ENCODE measurements at regions not wholly inside any gene's neighbourhood (a gene's known extent, or its start where the extent isn't known, plus 50 kb on each side); places are given as distances from the start of the nearest gene placed in this dataset.
"Not testable (repeated sequence)": the region's sequence is repeated elsewhere in the genome, so short reads cannot be mapped to it uniquely, and the experiment has no call there.

- no peak for DNase-seq
Measured at GRCh38 chr12:24356240-24356804, 406.9 kb upstream of the SOX5 start.

DNA sequence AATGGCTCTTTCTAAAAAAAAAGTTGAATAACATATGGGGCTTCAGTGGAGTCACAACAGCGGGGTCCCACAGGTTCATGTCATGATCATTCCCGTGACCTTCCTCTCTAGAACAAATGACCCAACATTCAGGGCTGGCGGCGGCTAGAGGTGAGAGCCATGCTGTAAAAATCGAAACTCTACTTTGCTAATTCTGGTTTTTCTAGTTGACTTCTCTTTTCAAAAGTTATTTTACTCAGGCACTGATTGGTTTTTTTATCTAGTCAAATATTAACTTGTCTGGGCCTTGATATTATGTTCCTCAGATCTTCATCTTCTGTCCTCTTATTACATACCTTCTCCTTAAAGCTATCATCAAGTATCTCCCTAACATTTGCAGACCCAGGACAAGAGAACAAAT, 402.9 kb upstream of the SOX5 start:
- DNase-seq = no peak

DNA sequence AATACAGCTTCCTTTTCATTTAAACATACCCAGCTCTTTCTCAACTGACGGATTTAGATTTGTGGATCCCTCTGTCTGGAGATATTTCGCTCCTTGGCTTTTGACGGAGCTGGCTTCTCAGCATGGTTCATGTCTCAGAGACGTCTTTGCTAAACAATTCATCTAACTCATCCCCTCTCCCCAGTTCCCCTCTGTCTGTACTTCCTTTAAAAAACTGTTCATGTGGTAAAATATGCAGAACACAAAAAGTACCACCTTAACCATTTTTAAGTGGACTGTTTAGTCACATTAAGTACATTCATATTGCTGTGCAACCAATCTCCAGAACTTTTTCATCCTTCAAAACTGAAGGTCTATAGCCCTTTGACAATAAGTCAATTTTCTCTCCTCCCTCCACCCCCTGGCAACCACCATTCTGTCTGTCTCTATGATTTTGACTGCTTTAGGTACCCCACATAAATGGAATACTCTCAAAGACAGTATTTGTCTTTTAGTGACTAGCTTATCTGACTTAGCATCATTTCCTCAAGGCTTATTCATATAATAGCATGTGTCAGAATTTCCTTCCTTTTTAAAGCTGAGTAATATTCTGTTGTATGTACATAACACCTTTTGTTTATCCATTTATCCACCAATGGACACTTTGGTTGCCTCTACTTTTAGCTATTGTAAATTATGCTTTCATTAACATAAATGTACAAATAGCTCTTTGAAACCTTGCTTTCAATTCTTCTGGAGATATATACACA, 399.8 kb upstream of the SOX5 start:
- no peak for DNase-seq

- DNase-seq = not testable (repeated sequence)
Measured at GRCh38 chr12:24348180-24348579, 398.7 kb upstream of the SOX5 start.

GRCh38 chr12:24328261-24328660, 378.8 kb upstream of the SOX5 start:
- DNase-seq = no peak

DNA sequence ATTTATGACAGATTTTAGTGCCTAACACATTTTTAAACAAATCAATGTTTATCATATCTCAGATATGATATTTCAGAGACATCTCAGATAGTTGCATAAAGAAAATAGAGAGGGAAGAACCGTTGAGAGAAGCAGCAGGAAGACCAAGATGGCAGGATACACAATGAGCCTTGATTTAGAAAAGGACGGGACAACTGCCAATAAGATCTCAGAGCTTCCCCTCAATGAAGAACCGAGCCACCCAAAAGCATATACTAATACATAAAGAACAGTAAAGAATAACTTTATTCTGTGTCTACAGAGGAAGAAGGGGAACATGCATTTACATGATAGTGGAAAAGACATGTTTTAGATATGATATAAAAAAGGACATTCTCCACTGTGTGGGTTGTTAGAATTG, 375.9 kb upstream of the SOX5 start:
- DNase-seq = no peak

DNA sequence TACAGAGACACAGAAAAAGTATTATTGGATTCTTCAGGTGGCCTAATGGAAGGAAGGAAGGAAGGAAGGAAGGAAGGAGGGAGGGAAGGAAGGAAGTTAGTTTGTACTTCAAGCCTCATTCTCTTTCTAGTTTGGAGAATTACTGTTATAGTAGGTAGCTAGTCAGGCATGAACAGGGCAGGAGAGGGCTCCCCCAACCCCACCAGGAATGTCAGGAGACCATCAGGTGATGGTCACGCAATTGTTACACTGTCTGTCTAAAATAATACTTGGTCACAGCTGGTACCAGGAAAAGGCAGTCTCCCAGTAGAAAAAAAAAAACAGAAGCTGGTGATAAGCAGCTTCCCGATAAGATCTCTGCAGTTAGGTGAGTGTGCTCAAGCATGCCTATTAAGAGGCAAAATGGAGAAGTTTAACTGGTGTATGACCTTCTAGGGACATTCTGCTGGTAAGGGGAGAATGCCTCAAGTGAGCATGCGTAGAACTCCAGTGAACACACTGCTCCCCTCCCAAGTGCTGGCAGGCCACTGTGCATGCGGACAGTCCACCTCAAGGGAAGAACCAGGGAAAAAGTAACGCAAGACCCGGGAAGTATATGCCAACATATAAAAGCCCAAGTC, 358.4 kb upstream of the SOX5 start:
- no peak for DNase-seq

DNA sequence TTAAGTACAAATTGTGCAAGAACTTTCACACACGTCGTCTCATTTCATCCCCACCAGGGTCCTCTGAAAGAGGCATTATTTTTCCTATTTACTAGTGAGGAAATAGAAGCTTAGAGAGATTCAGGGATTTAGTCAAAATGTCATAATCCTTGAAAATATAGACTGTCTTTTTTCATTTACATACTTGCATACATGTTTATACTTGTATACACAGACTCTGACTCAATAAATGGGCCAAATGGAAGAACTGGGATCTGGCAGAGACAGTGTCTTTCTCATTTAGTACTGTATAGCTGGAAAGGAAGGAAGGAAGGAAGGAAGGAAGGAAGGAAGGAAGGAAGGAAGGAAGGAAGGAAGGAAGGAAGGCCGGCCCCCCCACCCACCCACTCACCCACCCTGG, 357.7 kb upstream of the SOX5 start:
- DNase-seq = no peak

DNA sequence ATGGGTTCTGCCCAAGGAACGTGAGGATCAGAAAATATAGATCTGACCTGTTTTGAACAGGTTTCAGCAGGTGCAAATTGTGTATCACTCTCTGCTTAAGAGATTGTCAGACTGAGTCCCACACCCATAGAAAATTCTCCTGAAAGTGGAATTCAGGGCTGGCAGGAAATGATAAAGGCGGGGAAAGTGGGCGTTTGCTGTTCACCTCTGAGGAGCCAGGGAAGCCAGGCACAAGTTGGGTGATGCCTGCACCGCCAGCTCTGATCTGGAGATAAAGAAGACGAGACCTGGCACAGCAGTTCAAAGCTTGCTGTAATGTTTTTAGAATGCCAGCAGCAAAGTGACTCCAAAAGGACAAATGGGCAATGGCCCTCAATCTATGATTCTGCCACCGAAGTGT, 356.5 kb upstream of the SOX5 start:
- DNase-seq = no peak

GRCh38 chr12:24304285-24304684, 354.8 kb upstream of the SOX5 start:
- DNase-seq = no peak

GRCh38 chr12:24302708-24303107, 353.2 kb upstream of the SOX5 start:
- no peak for DNase-seq

DNA sequence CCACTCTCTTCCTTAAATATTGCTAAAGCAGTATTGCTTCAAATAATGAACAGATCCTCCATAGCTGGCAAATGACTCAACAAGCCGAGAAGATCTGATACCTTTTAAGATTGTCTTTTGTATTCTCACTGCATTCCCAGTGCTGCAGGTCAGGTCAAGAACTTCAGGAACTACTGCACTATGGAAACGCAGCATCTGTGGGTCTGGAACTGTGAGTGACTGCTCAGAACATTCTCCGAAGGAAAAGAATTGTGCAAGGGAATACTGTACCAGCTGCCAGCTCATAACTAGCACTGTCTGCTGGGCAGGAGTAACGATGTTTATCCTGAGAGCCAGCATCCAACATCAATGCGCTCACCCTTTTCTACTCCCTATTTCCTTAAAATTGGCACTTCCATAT, 348.0 kb upstream of the SOX5 start:
- DNase-seq = no peak

DNA sequence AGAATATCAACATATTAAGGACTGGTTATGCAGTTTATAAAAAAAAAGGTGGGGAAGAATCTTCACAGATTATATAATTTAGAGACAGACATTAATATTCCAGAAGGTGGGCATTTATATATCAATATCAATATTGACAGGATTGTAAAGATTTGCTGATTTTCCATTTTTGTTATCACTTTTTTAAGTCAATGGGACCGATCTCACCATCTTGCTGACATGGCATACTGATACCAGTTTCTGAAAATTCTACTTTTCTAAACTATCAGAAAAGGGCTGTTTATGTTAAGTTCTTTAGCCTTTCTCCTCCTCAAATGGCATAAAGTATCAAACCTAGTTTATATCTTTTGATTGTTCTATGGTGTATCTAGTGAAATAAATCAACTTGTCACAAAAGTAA, 344.1 kb upstream of the SOX5 start:
- no peak for DNase-seq

- no peak for DNase-seq
Measured at GRCh38 chr12:24287963-24288362, 338.5 kb upstream of the SOX5 start.

DNA sequence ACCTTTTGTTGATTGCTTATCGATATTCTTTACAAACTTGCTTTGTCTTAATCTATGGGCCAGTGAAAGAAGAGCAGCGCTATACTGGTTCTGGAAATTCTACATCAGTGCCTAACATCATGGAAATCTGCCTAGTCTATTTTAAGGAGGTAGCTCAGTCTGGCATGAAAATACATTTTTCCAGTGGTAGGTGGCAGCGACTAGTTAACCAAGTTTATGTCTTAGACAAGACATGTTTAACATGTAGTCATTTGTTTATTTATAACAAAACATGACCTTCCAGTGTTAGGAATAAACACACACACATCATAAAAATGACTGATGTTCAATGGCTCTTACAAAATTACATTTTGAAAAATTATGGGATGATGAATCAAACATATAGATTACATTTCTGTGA, 336.0 kb upstream of the SOX5 start:
- DNase-seq = no peak

DNA sequence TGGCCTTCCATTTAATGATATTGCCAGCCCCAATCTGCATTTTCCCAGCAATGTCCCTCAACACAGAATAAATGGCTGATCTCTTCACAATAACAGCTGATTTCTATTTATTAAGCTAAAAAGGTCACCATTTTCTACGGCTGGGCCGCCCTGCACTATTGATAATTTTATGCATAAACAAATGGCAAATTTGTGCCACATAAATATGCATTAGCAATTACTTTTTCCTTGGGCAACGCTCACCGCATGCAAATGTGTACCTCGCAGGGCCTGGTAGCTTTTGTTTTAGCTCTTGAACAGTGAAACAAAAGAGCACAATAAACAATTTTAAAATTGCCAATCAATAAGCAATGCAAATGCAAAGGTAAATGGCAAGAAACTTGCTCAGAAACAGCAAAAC, 331.9 kb upstream of the SOX5 start:
- no peak for DNase-seq

DNA sequence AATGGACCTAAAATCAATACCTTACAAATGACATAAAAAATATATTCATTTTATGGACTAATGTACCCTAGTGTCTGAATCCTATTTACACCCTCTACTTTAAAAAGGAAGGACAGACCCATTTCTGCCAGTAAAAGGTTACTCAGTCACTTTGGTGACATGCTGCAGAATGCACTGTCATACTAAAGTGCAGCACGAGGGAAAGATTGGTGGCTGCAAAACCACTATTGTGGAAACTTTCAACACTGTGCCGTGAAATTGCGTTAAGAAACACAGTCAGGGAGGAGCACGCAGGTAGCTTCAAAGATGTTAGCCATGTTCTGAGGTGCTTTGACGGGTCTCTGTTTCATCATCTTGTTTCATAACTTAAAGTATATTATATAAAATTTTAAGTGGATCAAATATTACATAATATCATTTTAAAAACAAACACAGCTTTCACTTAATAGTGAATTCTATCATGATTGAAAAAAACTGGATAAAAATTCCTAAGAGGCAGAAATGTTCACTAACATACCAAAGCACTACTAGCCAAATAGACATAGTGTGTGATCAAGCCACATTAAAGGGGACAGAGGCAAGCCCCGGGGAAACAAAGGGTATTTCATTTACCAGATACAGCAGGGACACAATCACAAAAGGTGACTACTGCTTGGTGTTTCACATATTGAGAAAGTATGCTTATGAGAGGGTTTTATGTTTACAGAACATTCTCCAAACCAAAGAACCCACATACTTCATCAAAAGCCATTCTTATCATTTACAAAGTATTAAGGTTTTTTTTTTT, 330.8 kb upstream of the SOX5 start:
- no peak for DNase-seq

DNA sequence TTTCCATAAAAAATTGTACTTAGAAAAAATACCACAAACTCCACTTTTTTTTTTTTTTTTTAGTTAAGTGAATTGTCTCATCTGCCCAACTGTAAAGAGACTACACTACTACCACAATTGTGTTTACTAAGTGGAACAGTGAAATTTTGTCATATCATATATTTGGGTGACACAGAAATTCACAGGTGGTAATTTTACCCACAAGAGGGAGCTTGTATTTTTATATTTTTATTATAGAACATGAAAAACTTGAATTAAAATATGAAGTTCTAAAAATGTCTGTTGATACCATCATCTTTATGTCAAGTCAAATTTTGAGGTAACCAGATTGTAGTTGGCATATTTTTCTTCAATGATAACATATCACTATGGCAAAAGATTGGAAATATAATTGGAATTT, 329.4 kb upstream of the SOX5 start:
- no peak for DNase-seq

DNA sequence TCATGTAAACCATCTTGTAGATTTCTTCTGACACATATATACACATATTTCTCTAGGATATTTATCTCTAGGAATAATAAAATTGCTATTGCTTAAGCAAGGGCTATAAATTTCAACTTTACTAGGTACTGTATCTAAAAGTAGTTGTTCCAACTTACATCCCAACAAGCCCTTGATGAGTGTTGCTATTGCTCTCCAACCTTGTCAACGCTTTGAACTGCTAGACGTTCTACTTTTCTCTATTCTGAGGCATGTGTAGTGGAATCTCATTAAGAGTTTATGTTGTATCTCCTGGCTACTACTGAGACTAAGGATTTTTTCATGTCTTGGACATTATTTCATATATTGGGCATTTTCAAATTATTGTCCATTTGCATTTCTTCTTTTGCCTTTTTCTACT, 321.5 kb upstream of the SOX5 start:
- DNase-seq = no peak

GRCh38 chr12:24270464-24270863, 321.0 kb upstream of the SOX5 start:
- DNase-seq = no peak

DNA sequence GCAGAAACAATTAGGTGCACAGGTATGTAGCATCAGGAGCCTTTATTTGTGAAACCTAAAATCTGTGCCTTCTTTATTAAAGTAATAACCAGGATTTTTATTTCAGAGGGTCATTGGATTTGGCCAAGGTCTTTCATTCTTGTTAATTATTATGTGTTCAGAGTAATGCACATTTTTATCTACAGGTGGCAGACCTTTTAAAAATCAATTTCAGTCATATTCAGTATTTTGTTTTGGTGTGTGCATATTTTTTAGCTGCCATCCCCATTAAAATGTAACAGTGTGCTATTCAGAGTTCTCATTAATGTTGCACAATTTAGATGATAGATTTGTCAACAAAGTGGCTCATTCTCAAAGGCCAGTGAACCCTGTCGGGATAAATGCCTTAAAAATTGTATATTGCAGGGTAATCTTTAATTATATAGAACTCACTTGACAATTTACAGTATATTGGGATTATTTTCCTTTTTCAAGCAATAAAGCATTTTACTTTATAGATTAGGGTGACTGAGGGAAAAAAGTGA, 319.3 kb upstream of the SOX5 start:
- no peak for DNase-seq

DNA sequence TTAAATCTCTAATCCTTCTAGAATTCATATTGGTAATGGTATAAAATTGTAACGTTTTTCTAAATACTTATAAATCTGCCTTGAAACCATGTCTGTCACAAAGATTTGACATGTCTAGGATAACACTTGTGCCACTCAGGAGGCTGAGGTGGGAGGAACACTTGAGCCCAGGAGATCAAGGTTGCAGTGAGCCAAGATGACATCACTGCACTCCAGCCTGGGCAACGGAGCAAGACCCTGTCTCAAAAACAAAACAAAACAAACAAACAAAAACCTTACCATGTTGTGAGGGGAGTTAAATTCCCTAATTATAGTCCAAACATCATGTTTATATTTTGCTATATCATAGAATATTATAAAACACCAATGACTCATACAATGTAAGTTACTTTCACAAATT, 317.5 kb upstream of the SOX5 start:
- DNase-seq = no peak

DNA sequence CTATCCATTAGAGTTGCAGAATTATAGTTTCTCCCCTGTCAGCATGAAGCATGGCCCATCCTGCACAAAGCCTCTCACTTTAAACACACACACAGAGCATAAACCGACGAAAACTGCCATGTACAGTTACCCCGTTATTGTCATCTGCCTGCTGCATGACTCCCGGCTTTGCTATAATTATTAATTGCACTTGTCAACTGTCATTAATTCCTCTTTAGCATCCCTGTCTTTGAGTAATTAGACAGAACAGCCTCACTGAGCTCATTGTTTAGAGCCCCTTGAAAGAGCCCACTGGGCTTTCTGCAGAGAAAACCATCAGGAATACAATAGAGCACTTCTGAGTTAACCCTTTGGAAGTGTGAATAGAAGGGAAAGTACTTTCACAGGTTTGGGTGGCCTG, 307.2 kb upstream of the SOX5 start:
- DNase-seq = no peak
